Fibroblast of skin of back (primary cell): ENCODE measurements at regions not wholly inside any gene's neighbourhood (a gene's known extent, or its start where the extent isn't known, plus 50 kb on each side); places are given as distances from the start of the nearest gene placed in this dataset.

Experiments used
- DNase-seq: peaks from one replicate; pipeline ENCODE4 v3.0.0-alpha.2; 2013

DNA sequence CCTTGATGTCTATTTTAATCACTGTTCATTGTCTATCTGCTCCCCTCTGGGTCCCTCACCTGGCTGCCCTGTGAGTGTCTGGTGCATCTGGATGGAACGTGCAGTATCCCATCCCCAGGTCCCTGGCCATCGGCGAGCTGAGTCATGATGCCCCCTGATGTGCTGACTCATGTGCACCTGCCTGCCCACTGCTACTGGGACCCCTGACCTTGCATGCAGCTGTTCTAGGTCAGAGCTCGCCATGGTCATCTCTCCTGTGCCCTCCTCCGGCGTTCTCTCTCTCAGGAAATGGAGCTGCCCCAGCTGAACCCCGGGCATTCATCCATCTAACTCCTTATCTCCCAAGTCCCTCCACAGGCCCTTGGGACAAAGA, 516.2 kb upstream of the HS6ST1 start:
- DNase-seq, result no peak

DNA sequence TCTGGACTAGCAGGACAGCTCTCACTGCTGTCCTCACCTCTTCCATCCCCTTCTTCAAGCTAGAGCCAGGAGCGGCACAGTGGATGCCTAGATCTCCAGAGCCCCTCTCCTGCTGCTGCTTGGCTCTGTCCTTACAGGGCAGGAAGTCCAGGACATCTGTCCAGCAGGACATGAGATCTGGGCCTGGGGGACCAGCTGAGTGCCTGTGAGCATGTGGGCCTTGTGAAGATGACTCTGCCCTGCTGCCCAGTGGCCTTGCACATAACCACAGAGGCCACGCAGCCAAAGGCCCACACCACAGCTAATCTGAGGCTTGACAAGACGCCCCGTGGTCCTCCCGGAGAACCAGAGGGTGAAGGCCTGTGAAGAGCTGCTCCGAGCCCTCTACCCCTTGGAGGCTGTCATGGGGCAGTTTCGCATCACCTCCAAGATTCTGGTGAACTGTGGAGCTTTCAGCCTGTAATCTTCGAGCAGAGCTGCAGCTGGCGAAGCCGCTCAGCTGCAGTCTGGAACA, 516.7 kb upstream of the HS6ST1 start:
- no peak for DNase-seq

DNA sequence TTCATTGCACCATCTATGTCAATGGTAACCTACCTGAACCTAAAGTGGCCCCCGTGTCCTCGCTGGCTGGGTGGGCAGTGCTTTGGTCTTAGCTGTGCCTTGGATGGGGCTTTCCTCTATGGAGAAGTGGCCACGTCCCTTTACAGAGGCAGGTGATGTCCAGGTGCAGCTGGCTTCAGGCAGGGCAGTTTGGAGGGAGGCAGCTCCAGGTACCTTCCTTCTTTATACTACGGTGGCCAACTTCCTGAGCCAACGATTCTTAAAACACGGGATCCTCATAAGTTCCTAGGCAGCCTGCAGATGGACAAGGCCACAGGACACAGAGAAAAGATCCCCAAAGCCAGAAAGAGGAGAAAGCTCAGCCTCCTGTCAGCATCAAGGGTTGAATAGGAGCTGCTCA, 517.3 kb upstream of the HS6ST1 start:
- DNase-seq, result no peak

DNA sequence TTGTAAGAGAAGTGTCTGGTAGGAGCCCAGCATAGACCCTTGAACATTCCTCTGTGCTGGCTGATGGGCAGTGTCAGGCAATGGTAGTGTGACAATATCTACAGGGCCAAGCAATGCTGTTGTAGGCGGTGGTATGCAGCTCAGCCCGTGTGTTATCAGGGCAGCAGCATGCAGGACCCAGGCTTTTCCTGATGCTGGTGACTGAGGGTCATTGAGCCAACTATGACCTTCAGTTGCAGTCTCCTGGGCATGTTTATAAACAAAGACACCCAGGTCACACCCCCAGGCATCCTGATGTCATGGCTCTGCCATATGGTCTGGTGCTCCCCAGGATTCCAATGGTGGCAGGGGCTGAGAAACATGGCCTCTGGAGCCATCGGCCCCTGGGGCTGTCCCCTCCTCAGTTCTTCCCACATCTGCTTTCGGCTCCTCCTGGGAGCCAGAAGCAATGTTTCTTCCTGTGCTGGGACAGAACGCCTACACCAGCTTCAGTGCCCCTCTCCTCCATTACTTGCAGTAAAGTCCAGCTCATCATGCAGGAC, 518.0 kb upstream of the HS6ST1 start:
- no peak for DNase-seq

DNA sequence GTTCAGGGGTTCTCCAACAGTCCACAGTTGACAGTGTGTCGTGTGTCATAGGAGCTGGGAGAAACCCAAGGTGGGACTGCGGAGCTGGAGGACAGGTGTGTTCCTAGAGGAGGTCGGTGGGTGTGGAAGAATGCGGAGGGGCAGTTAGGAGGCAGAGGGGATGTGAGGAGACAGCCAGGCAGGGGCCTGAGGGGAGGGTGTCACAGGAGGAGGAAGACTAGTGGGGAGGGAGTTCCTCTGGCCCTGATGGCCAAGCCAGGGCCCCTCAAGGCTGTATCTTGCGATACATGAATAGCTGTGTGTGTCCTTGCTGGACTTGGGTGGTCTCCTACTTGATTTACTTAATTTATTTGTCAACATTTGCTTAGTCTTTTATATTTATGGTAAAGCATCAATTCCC, 519.6 kb upstream of the HS6ST1 start:
- no peak for DNase-seq

DNA sequence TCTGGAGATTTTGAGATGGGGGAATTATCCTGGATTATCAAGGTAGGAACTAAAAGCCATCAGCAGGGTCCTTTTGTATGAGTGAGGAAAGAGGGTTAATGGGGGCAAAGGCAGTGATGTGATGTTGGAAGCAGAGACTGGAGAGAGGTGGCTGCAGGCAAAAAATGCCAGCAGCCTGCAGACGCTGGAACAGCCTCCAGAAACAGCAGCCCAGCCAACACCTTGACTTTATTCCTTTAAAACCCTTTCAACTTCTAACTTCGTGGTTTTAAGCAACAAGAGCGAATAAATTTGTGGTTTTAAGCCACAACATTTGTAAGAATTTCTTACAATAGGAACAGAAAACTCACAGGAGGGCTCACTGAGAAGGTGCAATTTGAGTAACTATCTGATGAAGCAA, 523.1 kb upstream of the HS6ST1 start:
- DNase-seq, result no peak

DNA sequence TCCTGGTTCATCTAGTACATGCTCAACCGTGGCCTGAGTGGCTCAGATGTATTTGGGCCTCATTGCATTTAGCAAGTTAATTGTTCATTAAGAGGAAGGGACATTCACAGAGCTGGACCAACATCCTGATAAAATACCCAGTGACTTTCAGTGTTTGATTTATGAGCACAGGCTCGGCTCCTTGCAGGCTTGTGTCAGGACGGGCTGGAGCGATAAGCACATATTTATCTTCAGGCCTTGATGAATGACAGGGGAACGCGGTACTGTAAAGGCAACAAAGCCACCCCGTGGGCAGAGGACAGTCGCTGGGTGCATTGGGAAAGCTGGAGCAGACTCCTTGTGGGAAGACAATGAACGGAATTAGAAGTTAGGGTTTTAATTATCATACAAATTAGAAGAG, 548.6 kb upstream of the HS6ST1 start:
- DNase-seq, result no peak

DNA sequence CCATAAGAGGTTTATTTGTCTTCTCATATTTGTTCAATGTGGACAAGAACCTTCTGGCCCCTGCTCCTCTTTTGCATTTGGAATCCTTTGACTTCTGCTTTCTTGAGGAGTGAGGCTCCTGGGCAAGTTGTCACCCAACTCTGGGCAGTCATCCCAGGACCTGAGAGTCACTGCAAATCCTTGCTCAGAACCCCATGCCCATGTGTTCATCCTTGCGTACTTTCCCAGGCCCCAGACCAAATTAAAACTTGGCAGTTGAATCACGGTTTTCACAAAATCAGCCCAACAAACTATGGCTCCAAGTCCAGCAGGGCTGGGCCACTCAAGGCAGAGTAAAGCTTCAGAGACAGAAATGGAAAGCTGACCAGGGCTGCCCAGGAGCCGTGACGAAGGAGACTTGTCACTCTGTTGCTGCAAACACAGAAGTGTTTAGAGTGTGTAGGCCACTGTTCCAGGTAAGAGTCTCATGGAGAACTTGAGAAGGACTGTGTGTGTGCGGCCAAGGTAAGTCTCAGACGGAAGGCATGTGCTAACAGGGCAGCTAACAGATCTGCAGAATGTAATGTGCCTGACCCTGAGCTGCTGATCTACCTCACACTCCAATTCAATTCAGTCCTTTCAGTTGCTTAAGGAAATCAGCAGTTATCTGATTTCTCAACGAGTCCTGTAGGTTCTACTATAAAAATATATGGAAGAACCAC, 549.4 kb upstream of the HS6ST1 start:
- no peak for DNase-seq

DNA sequence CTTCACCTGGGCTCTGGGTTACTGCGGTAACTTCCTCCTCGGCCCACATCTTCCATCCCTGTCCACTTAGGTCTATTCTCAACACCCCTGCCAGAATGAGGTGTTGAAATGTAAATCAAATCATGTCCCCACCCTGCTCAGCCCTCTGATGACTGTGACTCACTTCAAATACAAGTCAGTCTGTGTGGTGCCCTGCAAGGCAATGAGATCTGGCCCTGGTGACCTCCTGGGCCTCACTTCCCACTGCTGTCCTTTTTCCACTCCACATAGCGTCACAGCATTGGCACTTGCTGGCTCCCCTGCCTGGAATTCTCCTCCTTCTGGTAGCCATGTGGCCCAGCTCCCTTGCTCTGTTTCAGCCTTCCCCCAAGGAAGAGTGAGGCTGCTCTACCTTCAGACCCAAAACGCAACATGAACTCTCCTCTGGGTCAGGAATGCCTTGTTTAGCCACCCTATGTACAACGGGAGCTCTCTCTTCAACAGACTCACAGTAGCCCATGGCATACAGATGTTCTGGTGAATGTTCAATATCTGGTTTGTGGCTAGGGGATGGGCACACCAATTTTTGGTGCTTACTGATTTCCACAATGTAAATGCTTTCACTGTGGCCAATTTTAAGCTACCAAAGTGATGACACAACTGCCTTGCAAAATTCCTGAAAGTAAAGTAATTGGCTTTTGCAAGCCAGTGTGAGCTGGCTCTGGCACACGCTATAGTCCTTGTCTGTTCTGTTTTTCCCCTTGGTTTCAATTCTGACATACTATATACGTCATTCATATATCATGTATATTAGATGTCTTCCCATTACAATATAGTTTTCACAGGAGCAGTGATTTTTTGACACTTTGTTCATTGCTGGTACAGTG, 550.3 kb upstream of the HS6ST1 start:
- peak; percentile 70 for DNase-seq

DNA sequence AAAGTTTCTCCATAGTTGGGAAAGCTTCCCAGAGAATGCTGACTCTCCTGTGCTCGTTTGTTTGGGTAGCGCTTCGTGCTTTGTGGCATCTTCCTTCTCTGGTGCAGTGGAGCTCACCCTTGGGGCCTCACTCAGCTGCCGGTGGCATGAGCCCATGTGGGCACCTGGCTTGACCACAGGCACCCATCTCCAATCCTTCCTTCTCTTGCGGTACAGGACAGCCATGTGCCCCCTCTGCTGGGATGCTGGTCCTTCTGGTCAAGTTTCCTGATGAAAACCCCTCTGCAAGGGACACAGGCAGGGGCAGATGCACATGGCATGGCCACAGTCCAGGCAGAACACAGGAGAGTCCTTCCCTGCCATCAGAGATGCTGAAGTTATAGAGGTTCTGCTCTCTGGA, 555.9 kb upstream of the HS6ST1 start:
- DNase-seq, result no peak

DNA sequence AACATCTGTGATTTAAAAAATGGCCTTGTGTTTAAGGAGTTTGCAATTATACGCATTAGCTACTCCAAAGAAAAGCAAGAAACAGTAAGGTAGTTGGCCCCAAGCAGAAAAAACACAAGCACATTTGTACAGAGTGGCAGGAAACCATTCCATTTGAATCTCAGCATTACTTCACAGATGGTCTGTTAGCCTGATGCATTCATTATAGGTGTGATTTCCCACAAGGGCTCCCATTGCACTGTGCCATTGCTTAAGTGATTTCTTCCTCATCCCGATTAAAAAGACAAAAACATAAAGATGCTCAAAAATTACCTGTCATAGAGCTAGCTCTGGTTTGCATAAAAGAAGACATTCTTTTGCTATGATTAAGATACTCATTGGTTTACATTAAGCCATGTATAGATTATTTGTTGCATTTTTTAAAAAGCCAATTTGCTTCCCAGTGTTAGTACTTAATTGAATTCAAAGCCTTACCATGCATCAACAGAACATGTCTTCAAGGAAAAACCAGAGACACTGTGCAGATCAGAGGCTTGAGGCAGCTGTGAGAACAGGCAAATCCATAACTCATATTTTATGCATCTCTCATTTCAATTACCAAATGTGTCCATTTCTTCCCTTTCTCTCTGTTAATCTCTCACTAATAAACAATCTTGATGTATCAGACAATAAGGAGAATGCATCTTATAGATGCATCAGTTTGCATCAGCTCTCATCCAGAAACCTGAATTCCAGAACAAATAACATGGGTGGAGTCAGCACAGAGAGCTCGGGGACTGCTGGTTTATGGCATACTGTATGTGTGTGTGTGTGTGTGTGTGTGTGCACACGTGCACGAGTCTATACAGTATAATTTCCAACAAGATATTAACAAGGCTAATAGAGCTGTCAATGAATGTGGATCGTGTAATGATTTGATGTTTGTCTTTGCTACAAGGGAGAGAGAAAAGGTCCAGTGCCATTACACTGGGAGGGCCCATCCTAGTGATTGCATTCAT, 558.6 kb upstream of the HS6ST1 start:
- no peak for DNase-seq

DNA sequence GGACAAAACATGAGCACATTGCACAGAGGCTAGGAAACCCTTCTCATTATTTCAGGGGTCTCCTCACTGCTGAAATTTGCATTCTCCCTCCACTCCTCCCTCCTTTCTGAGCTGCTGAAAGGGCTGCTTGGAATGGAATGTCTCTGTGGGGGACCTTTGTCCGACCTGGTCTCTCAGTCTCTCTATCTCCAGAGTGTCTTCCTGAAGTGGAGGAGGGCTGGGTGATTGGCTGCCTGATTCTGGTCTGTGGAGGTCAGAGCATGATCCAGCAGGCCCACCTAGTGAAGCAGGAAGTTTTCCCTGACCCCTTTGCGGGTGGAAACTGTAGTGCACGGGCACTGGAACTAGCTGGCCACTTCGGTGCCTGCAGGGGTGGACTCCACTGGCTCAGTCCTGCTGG, 560.5 kb upstream of the HS6ST1 start:
- DNase-seq, result no peak

DNA sequence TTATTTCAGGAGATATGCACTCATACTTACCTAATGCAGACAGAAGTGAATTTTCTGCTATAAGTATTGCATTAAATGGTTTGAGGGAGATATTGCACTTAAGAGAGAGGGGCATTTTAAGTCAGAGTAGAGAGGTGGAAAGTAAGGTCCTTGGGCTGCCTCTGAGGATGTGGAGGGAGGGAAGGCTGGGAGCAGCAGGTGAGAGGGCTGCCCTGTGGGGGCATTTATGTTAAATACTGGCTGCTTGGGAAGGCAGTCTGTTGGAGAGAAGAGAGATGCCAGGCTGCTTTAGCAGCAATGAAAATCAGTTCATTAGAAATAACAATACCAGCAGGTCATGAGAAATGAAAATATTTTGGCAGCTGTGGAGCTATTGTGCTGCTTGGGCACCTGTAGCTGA, 576.2 kb upstream of the HS6ST1 start:
- DNase-seq, result no peak

DNA sequence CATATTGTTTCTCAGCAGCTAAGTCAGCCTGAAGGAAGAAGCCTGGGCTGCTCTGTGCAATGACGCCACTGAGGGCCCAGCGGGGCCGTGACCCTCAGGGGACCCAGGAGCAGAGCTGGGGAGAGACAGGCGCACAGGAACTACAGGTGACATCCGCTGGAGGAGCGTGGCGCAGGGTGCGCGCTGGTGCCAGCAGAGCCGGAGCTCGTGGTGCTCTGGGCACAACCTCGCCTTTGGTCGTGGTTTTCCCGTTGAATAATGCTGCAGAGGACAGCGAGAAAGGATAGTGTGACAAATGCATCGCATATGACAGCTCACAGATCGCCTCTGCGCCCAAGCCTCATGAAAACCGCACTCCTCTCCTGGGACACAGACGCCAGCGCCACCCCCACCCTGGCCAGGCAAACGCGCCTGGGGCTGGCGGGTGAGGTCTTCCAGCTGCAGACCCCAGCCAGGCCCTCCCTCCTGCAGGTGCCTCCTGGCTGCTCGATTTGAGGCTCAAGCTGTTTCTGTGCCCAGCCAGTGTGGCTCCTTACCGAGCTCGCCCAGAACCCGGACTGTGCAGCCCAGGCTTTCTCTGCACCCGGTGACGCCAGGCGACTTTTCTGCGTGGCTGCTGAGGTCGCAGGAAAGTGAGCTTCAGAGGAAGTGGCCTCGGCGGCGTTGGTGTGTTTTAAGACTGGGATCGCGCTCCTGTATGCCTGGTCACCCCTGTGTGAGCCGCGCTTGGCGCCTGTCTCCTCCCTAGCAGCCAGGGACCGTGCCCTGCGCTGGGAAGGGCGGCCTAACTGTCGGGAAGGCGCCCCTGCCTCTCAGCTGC, 583.1 kb upstream of the HS6ST1 start:
- no peak for DNase-seq

DNA sequence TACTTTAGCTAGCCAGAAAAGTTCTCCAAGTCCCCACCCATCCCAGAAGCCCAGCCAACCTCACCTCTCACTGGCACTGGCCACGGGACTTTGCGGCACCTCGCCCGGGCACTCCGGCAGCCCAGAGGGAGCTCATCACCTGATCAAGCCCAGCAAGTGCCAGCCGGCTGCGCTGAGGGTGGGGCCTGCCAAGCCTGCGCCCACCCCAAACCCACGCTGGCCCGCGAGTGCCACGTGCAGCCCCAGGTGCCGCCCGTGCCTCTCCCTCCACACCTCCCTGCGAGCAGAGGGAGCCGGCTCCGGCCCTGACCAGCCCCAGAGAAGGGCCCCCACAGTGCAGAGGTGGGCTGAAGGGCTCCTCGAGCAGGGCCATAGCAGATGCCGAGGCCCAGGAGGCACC, 585.0 kb upstream of the HS6ST1 start:
- DNase-seq, result no peak

DNA sequence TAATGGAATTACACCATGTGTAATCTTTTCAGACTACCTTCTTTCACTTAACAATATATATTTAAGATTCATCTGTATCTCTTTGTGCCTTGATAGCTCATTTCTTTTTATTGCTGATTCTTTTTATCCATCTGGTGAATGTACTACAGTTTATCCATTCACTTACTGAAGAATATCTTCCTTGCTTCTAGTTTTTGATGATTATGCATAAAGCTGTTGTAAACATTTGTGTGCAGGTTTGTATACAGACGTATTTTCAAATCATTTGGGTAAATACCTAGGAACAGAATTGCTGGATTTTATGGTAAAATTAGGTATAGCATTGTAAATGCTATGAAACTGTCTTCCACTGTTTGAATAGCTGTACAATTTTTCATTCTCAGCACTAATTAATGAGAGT, 592.6 kb upstream of the HS6ST1 start:
- DNase-seq, result no peak

DNA sequence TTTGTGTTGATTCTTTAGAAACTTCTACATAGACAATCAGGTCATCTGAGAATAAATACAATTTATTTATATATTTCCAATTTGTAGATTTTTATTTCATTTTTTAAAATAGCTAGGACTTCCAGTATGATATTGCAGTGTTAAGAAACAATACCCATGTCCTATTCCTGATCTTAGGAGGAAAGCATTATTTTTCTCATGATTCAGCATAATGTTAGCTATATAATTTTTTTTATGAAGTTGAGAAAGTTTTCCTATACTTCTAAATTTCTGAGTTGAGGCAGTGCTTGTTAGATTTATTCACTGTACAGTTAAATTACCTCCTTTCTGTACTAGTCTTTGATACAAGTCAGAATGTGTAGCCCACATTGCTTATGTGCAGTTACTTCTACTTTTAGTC, 595.7 kb upstream of the HS6ST1 start:
- DNase-seq, result no peak

DNA sequence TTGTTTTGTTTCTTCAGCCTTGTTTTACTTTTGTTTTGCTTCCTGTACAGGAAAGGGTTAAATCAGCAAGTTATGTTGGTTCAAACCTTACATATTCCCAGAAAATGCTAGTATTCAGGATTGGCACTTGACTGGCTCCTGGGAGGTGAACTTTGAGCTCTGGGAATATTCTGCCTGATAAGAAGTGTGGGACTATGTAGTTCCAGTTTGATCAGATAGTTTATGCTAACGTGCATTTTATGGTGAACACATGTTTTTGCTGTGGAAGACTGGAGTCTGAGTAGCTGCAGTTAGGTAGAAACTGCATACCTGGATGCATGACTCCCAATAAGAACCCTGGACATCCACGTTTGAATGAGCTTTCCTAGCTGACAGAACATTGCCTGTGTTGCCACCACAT, 603.1 kb upstream of the HS6ST1 start:
- DNase-seq, result no peak

DNA sequence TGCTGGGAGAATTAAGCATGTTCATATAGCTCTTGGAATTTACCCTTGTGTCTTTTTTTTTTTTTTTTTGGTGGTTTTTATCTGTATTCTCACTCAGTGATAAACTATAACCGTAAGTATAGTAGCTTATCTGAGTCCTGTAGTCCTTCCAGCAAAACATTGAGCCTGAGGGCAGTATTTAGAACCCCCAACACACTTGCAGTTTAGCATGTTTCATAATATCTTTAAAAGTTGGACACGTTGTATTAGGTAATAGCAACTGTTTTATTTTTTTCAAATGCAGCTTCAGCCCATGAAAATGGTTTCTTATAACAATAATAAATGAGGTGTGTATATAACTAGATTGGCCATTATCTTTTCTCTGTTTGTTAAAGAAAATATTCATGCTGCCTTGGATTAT, 603.5 kb upstream of the HS6ST1 start:
- DNase-seq, result no peak

DNA sequence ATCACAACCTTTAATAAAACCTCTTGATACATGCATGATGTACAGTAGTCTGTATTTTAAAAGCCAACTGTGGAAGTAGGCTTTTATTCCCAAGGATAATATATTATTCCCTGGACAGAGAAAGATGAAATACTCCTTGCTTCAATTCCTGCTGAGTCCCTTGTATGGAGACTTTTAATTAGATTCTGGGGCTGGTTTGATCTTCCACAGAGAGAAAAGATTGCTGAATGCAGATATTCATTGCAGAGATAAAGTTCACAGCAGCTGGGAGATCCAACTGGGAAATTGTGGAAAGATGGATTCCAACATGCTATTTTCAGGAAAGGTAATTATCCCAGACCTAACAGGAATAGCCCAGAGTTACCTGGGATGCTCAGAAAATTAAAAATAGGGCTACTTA, 607.0 kb upstream of the HS6ST1 start:
- no peak for DNase-seq

DNA sequence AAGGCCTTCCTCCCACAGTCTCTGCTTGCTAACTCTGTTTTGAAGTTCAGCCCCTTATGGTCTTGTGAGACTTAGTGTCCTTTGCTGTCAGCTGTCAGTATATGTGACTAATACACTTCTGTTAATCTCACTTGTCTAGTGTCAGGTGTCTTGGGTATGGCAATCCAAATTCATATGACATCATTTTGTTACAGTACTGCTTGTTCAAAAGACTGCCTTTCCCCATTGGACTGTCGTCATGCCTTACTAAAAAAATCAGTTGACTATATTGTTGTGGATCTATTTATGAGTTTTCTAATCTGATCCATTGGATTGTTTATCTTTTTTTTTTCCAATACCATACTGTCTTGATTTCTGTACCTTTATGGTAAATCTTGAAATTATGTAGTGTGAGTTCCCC, 611.4 kb upstream of the HS6ST1 start:
- DNase-seq, result no peak

DNA sequence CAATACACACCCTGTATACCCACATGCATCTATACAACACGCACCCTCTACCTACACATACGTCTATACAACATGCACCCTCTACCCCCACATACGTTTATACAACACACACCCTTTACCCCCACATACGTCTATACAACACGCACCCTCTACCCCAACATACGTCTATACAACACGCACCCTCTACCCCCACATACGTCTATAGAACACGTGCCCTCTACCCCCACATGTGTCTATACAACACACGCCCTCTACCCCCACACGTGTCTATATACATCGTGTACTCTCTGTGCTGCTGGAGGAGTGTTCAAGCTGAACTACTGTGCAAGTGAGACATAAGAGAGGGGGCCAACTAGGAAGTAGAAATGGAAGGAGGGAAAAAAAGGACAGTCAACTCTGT, 621.7 kb upstream of the HS6ST1 start:
- no peak for DNase-seq
